NCI-H2081 treated with DMSO at 0.1 percent for 48 hours (cell line): ENCODE measurements at regions not wholly inside any gene's neighbourhood (a gene's known extent, or its start where the extent isn't known, plus 50 kb on each side); places are given as distances from the start of the nearest gene placed in this dataset.
A peak's percentile ranks its signal among the peaks of the same experiment; 100 is the strongest.

Experiments
- DNase-seq: peaks from one replicate; lab custom pipeline; 2025; lab: John Stamatoyannopoulos, UW

DNA sequence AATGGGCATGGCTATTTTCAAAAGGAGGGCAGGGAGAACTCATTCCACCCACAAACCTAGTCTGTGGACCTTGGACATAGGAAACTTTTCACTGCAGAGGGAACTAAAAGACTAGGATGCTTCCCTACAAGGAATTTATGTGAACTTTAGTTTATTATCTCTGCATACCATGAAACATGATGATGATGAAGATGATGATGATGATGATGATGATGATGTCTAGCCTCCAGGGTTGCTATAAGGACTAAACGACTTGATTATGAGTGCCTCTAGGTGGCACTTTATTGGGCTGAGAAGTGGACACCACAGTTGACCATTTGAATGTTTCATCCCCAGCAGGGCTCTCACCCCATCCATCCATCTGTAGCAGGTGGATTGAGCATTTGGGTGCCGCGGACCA lies 260.0 kb upstream of the TCF4 start:
- no peak for DNase-seq

DNA sequence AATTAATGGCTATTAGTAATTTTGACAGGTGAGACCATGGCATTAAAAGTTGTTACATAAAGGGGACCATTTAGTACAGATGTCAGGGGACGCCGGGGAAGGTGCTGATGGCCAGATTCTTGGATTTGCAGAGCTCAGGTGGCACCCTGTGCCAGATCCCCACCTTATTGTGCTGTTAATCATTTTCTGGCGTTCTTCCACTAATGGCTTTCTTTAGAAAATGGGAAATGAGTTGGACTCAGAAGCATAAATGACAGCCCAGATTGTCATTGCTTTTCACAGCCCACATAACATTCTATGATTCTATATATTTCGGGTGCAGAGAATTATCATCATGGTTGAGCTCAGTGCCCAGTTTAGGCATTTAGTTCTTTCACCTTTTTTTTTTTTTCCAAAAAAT lies 257.2 kb upstream of the TCF4 start:
- no peak for DNase-seq

DNA sequence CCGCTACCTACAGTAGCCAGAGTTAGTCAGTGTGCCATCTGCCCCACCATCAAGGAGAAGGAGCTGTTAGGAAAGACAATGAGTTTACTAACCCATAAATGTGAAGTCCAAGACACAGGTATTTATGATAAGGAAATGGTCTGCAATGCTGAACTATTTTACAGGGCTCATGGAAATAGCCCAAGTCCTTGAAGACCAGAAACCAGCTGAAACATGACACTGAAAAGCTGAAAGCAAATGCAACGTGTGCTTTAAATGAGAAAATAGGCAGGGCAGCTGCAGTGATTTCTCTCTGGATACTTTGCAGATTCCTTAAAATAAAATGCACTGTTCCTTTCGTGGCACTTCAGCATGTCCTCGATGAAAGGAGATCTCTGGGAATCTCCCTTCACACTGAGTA lies 256.4 kb upstream of the TCF4 start:
- no peak for DNase-seq

DNA sequence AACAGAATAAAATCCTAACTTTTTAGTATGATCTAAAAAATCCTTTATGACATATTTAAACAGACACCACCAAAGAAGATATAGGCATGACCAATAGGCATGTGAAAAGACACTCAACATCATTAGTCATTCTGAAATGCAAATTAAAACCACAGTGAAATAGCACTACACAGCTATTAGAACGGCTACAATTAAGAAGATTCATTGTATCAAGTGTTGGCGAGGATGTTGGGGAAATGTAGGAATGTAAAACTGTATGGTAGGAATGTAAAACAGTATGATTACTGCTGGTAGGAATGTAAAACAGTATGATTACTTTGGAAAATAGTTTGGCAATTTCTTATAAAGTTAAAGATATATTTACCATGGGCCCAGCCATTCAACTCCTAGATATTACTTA lies 253.3 kb upstream of the TCF4 start:
- no peak for DNase-seq

DNA sequence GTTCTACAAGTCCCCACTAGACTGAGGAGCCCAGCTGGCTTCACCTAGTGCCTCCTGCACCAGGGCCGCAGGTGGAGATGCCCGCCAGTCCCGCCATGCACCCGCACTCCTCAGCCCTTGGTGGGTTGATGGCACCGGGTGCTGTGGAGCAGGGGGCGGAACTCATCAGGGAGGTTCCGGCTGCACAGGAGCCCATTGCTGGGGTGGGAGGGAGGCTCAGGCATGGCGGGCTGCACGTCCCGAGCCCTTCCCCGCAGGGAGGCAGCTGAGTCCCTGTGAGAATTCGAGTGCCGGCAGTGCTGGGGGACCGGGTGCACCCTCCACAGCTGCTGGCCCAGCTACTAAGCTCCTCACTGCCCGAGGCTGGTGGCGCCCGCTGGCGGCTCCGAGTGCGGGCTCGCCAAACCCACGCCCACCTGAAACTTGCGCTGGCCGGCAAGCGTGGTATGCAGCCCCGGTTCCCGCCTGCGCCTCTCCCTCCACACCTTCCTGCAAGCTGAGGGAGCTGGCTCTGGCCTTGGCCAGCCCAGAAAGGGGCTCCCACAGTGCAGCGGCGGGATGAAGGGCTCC lies 252.7 kb upstream of the TCF4 start:
- DNase-seq = no peak

DNA sequence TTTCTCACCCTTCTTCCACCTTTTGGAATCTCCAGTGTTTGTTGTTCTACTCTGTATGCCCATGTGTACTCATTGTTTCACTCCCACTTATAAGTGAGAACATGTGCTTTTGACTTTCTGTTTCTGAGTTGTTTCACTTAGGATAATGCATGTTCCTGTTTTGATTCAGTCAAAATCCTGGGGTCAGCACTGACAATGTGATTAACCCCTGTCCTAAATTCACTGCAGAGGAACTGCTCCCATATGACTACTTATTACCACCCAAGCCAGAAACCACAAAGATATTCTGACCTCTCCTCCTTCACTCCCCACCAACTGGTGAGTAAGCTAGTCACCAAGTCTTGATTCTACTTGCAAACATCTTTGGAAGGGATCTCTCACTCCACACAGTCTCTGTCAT lies 251.4 kb upstream of the TCF4 start:
- DNase-seq = no peak

DNA sequence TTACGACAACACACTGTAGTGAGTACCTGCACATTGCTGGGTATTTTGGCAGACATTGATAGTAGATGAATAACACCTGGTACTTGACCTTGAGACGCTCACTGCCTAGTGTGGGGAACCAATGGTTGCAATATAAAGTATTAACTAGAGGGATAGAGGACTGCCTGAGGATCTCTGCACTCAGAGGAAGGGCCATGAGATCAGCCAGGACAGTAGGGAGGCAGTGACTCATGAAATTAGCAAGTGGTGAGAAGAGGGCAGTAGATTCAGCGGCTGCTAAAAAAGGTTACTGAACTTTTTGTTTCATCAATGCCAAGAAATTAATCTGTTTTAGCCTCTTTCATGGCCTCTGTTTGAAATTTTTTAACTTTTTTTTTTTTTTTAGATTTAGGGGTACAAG lies 250.8 kb upstream of the TCF4 start:
- DNase-seq = no peak

DNA sequence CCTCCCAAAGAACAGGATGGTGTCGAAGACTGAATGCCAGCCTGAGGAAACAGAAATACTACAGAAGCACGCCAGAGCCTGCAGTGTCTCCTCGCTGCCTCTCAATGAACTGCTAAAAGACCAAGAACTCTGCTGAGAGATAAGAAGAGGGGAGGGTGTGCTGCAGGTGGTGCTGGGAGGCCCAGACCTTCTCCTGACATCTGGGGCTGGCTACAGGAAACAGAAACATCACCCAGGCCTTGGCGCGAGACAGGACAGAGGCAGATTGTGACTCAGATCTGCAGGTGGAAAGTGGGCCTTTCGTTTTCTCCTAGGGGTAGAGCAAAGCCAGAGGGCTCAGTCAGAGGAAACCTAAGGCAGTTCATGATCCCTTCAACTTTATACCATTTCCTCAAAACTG lies 250.3 kb upstream of the TCF4 start:
- DNase-seq = no peak

DNA sequence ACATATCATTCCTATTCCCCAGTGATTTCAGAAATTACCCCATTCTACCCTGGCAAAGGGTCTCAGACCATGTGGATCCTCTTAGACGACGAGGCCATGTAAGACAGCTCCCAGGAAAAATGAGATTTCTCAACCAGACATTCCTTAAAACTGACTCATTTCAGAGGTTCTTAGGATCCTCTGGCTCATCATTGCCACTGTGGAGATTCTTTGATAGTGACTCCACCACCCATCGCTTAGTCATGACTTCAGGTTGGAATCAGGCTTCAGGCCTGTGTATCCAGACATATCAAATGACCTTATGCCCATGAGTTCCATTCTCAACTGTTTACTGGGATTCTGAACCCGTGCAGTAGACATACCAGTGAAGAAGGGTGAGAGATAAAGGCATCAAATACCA lies 245.6 kb upstream of the TCF4 start:
- no peak for DNase-seq

DNA sequence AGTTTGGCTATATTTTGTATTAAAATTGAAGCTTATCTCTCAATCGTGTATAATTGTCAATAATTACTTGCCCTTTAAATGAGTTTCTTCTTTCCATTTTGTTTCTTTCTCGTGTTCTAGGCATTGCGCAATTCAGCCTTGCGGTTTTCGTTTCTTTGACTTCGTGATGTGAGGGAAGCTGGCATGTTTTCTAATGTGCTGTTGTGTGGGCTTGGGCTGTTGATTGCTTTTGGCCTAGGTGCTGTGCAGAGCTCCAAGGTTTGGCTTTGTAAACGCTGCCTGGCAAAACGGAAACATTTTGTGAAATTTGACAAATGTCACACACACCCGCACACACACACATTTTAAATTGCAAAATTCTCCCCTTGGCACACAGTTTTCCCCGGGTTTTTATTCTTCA lies 242.6 kb upstream of the TCF4 start:
- DNase-seq = no peak

DNA sequence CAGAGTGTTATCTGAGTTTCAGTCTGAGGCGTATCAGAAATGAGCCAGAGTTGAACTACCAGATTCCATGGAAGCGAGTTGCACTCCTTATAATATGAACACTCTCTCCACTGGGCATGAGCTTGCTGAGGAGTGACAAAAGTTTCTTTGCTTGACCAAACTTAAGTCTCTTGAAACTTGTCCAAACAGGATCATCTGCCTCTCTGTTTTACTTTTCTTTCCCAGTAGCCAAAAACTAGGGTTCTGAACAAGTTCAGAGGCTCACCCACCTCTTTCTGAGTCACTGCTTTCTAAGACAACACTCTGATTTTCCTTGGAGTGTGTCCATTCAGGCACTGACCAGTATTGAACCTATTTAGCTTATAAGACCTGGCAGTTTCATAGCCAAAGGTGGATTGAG lies 233.2 kb upstream of the TCF4 start:
- no peak for DNase-seq

DNA sequence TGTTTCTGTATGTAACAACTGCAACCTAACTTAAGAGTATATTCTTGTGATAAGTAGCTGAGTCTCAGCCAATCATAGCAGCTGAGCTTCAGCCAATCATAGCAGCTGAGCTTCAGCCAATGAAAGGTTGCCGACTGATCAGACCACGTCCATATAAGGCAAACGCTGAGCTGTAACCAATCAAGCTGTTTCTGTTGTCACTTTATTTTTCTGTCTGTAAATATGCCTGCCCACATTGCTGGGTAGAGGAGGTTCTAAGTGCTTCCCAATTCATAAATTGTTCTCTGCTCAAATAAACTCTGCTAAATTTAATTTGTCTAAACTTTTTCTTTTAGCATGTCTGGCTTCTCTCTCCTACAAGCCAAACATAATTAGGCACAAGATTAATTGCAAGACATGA lies 231.5 kb upstream of the TCF4 start:
- DNase-seq = no peak

DNA sequence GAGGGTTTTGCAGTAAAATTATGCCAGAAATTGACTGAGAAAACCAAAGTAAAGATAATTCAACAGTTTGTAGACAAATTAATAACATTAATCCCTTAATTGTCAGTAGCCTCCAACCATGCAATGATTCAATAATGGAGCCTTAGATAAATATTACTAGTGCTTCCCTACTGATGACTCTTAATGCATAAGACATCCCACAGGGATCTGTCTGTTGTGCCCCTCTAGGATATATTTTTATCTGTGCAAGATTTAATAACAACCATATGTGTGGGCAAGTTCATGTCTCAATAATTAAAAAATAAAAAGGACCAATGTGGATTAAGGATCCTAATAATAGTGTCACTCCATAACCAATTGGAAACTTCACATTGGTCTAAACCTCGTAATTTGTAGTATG lies 230.3 kb upstream of the TCF4 start:
- DNase-seq = no peak

DNA sequence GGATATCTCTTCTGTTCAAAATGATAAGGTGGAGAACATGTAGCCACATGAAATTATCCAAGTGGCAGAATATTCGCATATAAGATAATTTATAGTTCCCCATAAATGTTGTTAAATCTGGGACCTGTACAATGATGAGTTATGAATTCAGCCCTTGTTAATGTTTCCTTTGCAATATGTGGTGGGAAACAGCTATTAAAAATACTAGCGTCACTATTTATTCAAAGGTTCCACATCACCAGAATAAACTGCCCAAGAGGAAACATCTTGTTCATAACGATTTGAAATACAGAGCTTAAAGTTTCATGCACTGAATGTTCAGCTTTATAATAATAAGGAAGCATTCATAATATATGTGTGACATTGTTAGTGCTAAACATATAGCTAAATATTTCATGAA lies 223.9 kb upstream of the TCF4 start:
- DNase-seq = no peak

DNA sequence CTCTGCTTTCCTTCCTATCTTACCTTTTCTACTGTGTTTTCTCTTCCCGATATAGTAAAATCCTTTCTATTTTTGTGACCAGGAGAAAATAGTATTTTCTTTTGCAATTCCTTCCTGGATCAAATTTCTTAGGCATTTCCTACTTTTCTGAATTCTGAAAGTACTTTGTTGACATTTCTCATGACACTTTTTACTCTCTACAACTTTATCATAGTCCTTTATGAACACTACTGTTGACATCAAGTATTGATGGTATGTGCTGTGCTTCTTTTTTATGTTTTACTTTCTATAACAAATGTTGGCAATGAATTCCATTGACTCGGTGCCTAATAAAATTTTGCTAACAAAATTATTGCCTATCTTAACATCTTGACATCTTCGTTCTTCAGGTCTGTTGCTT lies 217.7 kb upstream of the TCF4 start:
- no peak for DNase-seq

DNA sequence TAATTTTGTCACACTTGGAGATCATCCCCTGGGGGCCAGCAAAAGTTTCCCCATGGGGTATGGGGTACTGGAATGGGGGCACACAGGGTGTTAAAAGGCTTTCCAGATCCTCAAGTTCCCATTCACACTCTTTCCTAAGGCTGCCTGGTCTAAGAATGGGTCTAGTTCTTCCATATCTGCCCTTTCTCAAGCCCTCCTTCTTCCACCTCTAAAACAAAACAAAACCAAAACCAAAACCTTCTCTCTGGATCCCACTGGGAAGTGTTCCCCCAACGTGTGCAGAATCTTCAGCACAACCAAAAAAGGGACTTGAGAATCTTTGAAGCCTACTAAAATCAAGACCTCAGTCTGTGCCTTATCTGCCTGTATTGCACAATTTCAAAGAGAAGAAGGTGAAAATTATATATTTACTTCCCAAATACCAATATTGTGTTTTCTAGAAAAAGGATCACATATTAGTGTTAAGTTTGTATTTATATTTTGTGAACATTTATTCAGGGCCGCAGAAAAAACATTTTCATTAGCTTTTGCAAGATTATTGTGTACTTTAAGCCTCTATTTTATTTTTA lies 207.2 kb upstream of the TCF4 start:
- no peak for DNase-seq

DNA sequence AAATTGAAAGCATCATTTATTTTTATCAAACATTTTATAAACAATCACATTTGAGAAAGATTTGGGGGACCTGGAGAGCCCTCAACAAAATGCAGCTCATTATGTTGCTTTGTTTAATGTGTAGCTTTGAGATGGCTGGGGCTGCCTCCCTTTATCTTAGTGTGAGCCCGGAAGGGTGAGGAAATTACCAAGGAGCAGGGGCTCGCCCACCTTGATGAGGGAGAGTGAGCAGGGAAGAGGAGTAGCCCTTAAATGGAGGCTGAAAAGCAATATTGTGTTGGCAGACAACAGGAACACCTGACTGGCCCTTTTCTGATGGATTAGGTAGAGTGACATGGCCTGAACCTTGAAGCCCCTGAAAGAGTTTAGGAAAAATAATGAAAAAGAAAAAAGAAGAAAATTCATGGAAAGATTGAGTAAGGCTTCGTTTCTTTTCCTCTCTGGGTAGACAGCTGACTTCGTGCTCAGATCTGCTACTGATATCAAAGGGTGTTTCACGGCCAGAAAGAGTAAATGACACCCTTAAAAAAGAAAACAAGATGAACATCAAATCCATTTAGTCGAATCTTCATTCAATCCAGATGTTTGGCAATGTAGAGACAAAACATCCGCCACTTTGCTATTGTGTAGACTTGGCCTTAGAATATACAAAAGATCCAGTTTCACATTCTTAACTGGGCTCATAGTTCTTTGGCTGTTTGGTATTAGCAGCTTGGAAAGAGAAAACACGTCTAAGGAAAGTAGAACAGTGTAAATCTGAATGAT lies 206.5 kb upstream of the TCF4 start:
- DNase-seq = no peak

DNA sequence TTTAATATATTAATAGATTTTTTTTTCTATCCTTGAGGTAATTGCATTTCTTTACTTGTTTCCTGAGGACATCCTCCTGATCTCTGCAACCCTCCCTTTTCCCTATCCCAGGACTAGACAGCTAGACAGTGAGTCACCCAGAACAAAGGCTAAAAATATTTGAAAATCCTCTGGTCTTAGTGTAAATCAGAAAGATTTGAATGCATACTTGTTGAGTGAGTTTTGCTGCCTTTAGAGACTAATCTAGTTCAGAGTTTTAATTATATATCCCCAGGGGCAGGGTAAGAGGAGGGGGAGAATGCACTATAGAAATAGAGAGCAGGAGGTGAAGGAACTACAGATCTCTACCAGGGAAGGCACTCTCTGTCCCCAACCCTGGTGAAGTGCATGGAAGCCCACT lies 202.3 kb upstream of the TCF4 start:
- no peak for DNase-seq

DNA sequence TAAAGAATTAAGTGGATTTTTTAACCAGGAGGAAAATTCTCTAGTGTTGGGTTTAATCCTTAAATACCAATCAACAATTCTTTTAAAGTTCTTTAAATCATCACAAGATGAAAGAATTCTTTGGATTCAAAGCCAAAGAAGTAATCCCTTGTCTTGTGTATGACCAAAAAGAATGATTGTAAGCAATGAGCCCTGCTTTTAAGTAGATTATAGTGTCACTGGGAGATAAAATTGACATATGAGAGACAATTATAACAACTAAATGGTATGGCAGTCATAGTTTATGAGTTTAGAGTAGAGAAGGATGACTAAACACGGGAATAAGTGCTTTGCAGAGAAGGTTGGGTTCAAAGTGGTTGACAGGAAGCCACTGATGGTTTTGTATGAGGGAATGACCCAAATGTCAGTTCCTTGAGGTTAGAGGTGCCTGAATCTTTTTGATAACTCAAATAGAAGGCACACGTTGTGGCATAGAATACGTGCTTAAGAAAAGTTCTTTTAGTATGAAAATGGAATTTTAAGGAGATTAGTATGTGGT lies 199.6 kb upstream of the TCF4 start:
- DNase-seq = no peak

DNA sequence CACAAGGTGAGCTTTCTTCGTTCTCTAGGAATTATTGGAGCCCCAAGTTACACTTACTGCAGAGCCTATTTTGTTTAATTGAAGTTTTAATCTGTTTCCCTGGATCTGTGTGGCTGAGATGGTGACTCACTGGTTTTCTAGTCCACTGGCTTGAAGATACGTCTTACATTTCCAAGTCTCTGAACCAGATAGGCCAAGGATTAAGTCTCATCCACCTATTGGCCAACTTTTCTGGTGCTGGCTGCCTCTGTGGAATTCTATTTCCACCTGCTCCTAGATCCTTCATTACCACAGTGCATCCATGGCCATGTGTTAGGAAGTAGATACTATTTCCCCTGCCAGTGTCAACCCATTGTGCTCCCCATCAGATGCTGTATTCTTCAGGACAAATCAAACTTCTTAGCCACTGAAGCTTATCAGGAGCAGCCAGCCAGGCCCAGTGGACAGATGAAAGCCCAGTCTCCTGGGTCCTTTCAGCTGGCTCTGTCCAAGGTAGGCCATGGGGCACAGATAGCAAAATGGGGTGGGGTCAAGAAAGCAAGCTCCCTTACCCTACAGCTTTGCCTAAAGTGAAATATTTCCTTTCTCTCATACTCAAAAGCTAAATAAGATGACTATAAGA lies 198.8 kb upstream of the TCF4 start:
- DNase-seq = no peak

DNA sequence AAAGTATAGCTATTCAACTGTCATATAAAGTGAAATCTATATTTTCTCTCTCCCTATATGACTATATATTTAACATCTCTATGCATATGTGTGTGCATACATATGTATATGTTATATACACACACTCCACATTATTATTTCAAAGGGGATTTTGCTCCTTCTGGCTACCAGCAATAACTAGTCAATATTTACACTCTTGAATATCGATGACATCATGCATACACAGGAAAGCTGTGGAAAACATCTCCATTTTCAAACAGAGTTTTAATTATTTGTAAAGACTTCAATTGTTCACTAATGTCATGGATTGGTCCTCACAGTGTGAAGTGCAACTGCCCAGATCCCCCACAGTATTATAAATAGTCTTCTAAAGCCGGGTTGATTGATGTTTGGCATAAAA lies 195.9 kb upstream of the TCF4 start:
- DNase-seq = peak; percentile 11

DNA sequence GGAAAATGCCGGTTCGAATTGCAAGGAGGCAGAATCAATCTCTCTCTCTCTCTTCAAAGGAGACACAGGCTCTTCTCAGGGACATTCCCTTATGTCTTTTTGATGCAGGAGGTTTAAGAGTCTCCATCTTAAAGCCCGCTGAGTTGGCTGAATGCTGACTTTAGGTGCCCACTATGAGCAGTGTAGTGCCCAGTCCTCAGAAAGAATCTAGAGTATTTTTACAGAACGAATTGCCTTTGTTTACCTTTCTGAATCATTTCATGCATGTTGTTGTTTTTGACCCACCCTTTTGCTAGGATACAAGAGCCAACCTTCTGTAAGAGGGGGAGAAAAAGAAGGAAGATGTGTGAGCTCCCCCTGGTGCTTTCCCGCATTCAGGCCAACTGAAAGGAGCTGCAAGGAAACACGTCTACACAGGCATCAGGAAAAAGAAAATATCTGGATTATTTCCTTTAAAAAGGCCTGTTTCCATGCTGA lies 193.5 kb upstream of the TCF4 start:
- DNase-seq = peak; percentile 55

DNA sequence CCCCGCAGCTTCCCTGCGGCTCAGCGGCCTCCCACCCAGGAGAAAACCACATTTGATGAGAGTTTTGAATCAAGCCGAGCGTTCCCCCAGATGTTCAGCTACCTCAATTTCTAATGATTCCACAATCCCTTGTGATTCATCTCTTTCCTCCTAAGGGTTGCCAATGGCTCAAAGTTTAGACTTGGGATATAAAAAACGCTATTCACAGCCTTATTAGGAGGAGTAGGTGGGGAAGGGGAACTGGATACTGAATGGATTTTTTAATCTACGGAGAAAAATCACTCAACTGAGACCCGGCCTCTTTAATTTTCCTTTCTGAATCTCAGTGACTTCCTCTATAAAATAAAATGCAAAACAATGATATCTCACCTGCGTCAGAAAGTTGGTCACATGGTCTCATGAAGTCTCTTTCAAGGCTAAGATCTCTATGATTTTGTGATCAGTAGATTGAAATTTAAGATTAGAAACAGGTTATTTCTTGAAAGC lies 192.6 kb upstream of the TCF4 start:
- no peak for DNase-seq
